Calu3 (cell line): ENCODE measurements at regions not wholly inside any gene's neighbourhood (a gene's known extent, or its start where the extent isn't known, plus 50 kb on each side); places are given as distances from the start of the nearest gene placed in this dataset.

Source experiments
- BruUV-seq: library from RNA; stranded (reverse); fragments of 400-500 nt; replicated peaks from 2 replicates; lab custom pipeline; 2021; lab: Mats Ljungman, UMichigan
- CTCF ChIA-PET: fragments of 300-600 bp; sonication (Branson Sonifier 250); formaldehyde crosslinking; loops from one replicate; lab custom pipeline; 2022; ENCODE audit warnings: antibody characterized with exemption; lab: Charles Lee
- DNase-seq: peaks from one replicate; pipeline ENCODE4 v3.0.0; 2022
- H3K27ac Mint-ChIP-seq: one replicate; pipeline ENCODE4 v1.8.0; 2022; ENCODE audit warnings: mixed read lengths; ENCODE audit not compliant: unreplicated experiment
- H3K27me3 Mint-ChIP-seq: one replicate; pipeline ENCODE4 v1.8.0; 2022; ENCODE audit warnings: mixed read lengths; ENCODE audit not compliant: unreplicated experiment
- H3K36me3 Mint-ChIP-seq: one replicate; pipeline ENCODE4 v1.8.0; 2022; ENCODE audit warnings: mild to moderate bottlenecking, moderate library complexity, mixed read lengths; ENCODE audit not compliant: insufficient read depth, unreplicated experiment
- H3K4me1 Mint-ChIP-seq: one replicate; pipeline ENCODE4 v1.8.0; 2022; ENCODE audit warnings: mild to moderate bottlenecking, low read depth, mixed read lengths; ENCODE audit not compliant: unreplicated experiment
- H3K4me3 Mint-ChIP-seq: one replicate; pipeline ENCODE4 v1.8.0; 2022; ENCODE audit warnings: mild to moderate bottlenecking, low read depth, moderate library complexity, mixed read lengths; ENCODE audit not compliant: unreplicated experiment
- H3K9me3 Mint-ChIP-seq: one replicate; pipeline ENCODE4 v1.8.0; 2022; ENCODE audit warnings: low read depth, mixed read lengths; ENCODE audit not compliant: unreplicated experiment
- CTCF ChIP-seq: fragments of 200-600 bp; IDR thresholded peaks from one replicate; pipeline ENCODE4 v1.8.0; 2022; ENCODE audit warnings: antibody characterized with exemption; ENCODE audit not compliant: unreplicated experiment
- intact Hi-C: fragments of 100-400 bp; cut with micrococcal nuclease; formaldehyde crosslinking; loops from one replicate; pipeline ENCODE4 v1.10.0; 2022; ENCODE audit not compliant: unreplicated experiment

- BruUV-seq, result no TSS peak
- CTCF ChIA-PET, result interaction anchor here (0.7 kb wide), 1 partner anchor 52 kb away, joined by 5 read pairs; no protein-coding TSS in a partner anchor
- no peaks in the 10 kb centered on the region for H3K9me3 Mint-ChIP-seq
- no peak for TF ChIP-seq CTCF
- no peaks in the 10 kb centered on the region for H3K36me3 Mint-ChIP-seq
- no peak overlapping the region for H3K4me3 Mint-ChIP-seq
- no peaks in the 10 kb centered on the region for H3K4me1 Mint-ChIP-seq
- H3K27ac Mint-ChIP-seq, result no peak overlapping the region
- intact Hi-C loops, result no loop called here
- peaks cover 32% of the 10 kb centered on the region for H3K27me3 Mint-ChIP-seq
- peak; percentile 2 for DNase-seq
Measured at GRCh38 chrX:43456063-43456462, 200.0 kb upstream of the MAOA start.

- intact Hi-C loops, result no loop called here
- CTCF ChIA-PET, result interaction anchor here (0.7 kb wide), 1 partner anchor 53 kb away, joined by 5 read pairs; no protein-coding TSS in a partner anchor
- H3K27me3 Mint-ChIP-seq, result peaks cover 32% of the 10 kb centered on the region
- no peak for TF ChIP-seq CTCF
- H3K9me3 Mint-ChIP-seq, result no peaks in the 10 kb centered on the region
- no peak overlapping the region for H3K4me3 Mint-ChIP-seq
- H3K27ac Mint-ChIP-seq, result no peak overlapping the region
- BruUV-seq, result no TSS peak
- DNase-seq, result no peak
- H3K36me3 Mint-ChIP-seq, result no peaks in the 10 kb centered on the region
- H3K4me1 Mint-ChIP-seq, result no peaks in the 10 kb centered on the region
Measured at GRCh38 chrX:43456906-43457305, 199.2 kb upstream of the MAOA start.

GRCh38 chrX:43467608-43468234 is 188.4 kb upstream of the MAOA start:
- DNase-seq, result no peak
- Mint-ChIP-seq H3K27me3 (no peaks in the 10 kb centered on the region), H3K36me3 (no peaks in the 10 kb centered on the region), H3K4me1 (no peaks in the 10 kb centered on the region), H3K4me3 (no peak overlapping the region), H3K9me3 (no peaks in the 10 kb centered on the region), H3K27ac (no peak overlapping the region)
- CTCF ChIA-PET, result interaction anchor here (0.6 kb wide), 1 partner anchor 459 kb away, joined by 3 read pairs; no protein-coding TSS in a partner anchor
- intact Hi-C loops, result no loop called here
- BruUV-seq, result no TSS peak
- no peak for TF ChIP-seq CTCF

GRCh38 chrX:43469391-43470054 is 186.6 kb upstream of the MAOA start:
- Mint-ChIP-seq H3K4me3 (no peak overlapping the region), H3K27ac (no peak overlapping the region), H3K4me1 (no peaks in the 10 kb centered on the region), H3K36me3 (no peaks in the 10 kb centered on the region), H3K9me3 (no peaks in the 10 kb centered on the region), H3K27me3 (no peaks in the 10 kb centered on the region)
- intact Hi-C loops, result no loop called here
- DNase-seq, result no peak
- BruUV-seq, result no TSS peak
- no peak for TF ChIP-seq CTCF
- CTCF ChIA-PET, result no interaction called here
